ENCODE measurements at regions not wholly inside any gene's neighbourhood (a gene's known extent, or its start where the extent isn't known, plus 50 kb on each side); places are given as distances from the start of the nearest gene placed in this dataset.
A peak's percentile ranks its signal among the peaks of the same experiment; 100 is the strongest.

DNA sequence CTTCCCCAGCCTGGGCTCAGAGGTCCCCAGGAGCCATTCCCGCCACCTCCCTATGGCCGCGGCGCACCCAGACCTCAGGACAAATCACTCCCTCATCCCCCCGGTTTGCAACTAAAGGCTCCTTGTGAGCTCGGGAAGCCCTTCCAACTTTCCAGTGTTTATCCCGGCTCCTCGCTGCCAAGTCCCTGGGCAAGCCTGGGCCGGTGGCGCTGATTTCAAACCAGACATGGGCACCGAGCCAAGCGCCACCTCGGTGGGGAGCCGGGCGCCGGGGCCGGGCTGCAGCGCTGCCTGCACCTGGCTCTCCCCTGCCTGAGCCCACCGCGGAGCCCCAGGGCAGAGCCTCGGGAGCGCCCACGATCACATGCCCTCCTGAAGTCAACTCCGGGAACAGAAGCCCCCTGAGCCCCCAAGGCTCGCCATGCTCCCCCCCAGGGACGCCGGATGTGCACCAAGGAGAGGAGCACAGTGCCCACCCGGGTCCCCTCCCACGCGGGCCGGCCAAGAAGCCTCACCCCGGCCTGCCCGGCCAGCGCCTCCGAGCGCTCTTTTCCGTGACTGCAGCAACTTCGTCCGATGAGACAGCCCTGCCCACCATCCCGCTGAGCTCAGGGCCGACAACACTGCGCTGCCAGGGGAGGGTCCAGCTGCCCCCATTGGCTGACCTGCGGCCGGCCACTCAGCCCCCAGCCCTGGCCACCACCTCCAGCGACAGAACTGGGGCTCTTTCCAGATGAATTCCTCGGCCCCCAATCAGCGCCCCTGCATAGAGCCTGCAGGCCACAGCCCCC lies 50.0 kb downstream of the NCOR2 start:
- Histone ChIP-seq H3K36me3 (ENCODE audit: low read depth) (no peaks in the 10 kb centered on the region), H3K9me3 (no peaks in the 10 kb centered on the region), H3K4me1 (ENCODE audit: low read depth) (peaks cover 47% of the 10 kb centered on the region), H3K4me3 (no peak overlapping the region)
- TF ChIP-seq, protein P1, sequence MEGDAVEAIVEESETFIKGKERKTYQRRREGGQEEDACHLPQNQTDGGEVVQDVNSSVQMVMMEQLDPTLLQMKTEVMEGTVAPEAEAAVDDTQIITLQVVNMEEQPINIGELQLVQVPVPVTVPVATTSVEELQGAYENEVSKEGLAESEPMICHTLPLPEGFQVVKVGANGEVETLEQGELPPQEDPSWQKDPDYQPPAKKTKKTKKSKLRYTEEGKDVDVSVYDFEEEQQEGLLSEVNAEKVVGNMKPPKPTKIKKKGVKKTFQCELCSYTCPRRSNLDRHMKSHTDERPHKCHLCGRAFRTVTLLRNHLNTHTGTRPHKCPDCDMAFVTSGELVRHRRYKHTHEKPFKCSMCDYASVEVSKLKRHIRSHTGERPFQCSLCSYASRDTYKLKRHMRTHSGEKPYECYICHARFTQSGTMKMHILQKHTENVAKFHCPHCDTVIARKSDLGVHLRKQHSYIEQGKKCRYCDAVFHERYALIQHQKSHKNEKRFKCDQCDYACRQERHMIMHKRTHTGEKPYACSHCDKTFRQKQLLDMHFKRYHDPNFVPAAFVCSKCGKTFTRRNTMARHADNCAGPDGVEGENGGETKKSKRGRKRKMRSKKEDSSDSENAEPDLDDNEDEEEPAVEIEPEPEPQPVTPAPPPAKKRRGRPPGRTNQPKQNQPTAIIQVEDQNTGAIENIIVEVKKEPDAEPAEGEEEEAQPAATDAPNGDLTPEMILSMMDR (IDR thresholded peaks at IDR 0.05): no peak
- intact Hi-C loops (cut with DNase I, micrococcal nuclease): no loop called here
- ATAC-seq: peak; percentile 3
- DNase-seq: peak; percentile 70 to 76 (median 71)

DNA sequence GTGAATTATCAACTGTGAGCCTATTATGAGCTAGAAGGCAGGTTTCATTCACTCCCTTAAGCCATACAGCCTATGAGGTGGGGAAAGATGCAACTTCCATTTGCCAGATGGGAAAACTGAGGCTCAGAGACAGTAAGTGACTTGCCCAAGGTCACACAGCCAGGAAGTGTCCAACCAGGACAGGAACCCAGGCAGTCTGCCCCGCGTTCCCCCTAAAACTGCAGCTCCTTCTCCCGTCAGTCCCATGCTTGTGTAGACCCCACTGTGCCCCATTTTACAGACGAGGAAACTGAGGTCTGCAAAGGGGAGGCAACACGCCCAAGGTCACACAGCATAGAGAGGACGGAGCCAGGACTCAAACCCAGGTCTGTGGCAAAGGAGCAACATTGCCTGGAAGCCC lies 50.6 kb downstream of the NCOR2 start:
- Histone ChIP-seq H3K9me3 (no peaks in the 10 kb centered on the region), H3K4me3 (no peak overlapping the region), H3K36me3 (ENCODE audit: low read depth) (no peaks in the 10 kb centered on the region), H3K4me1 (ENCODE audit: low read depth) (peaks cover 50% of the 10 kb centered on the region)
- ATAC-seq (no peak), DNase-seq (no peak)
- TF ChIP-seq, protein P1 (IDR thresholded peaks at IDR 0.05): no peak
- intact Hi-C loops (cut with DNase I, micrococcal nuclease): no loop called here

- H3K36me3 ChIP-seq (ENCODE audit: low read depth): no peaks in the 10 kb centered on the region
- peaks cover 50% of the 10 kb centered on the region for H3K4me1 ChIP-seq (ENCODE audit: low read depth)
- DNase-seq: peak in 1 of 3 donors; percentile 43
- ATAC-seq: no peak
- TF ChIP-seq, protein P1 (IDR thresholded peaks at IDR 0.05): no peak
- H3K4me3 ChIP-seq: no peak overlapping the region
- no peaks in the 10 kb centered on the region for H3K9me3 ChIP-seq
- intact Hi-C loops (cut with DNase I, micrococcal nuclease): no loop called here
Measured at GRCh38 chr12:124515981-124516380, 51.4 kb downstream of the NCOR2 start.

- intact Hi-C loops (cut with DNase I, micrococcal nuclease): no loop called here
- Histone ChIP-seq H3K4me3 (no peak overlapping the region), H3K9me3 (no peaks in the 10 kb centered on the region), H3K36me3 (ENCODE audit: low read depth) (no peaks in the 10 kb centered on the region), H3K4me1 (ENCODE audit: low read depth) (peaks cover 46% of the 10 kb centered on the region)
- ATAC-seq (no peak), DNase-seq (no peak)
- TF ChIP-seq, protein P1 (IDR thresholded peaks at IDR 0.05): no peak
Measured at GRCh38 chr12:124514996-124515932, 52.1 kb downstream of the NCOR2 start.

GRCh38 chr12:124514145-124514995 lies 53.0 kb downstream of the NCOR2 start:
- TF ChIP-seq, protein P1 (IDR thresholded peaks at IDR 0.05): no peak
- H3K9me3 ChIP-seq: no peaks in the 10 kb centered on the region
- peak in 1 of 3 donors; percentile 33 for DNase-seq
- no peaks in the 10 kb centered on the region for H3K36me3 ChIP-seq (ENCODE audit: low read depth)
- intact Hi-C loops (cut with DNase I, micrococcal nuclease): no loop called here
- H3K4me1 ChIP-seq (ENCODE audit: low read depth): peaks cover 42% of the 10 kb centered on the region
- ATAC-seq: no peak
- no peak overlapping the region for H3K4me3 ChIP-seq
